Right renal cortex interstitium (tissue), 3 donors: ENCODE measurements at regions not wholly inside any gene's neighbourhood (a gene's known extent, or its start where the extent isn't known, plus 50 kb on each side); places are given as distances from the start of the nearest gene placed in this dataset.
A peak's percentile ranks its signal among the peaks of the same experiment; 100 is the strongest.
"Not testable (repeated sequence)": the region's sequence is repeated elsewhere in the genome, so short reads cannot be mapped to it uniquely, and the experiment has no call there.

Experiments used
- DNase-seq, 3 donors: peaks; one replicate each; pipeline ENCODE4 v3.0.0-alpha.2; 2013; ENCODE audit warnings: low read depth in 3 of 3, low spot score in 2 of 3

DNA sequence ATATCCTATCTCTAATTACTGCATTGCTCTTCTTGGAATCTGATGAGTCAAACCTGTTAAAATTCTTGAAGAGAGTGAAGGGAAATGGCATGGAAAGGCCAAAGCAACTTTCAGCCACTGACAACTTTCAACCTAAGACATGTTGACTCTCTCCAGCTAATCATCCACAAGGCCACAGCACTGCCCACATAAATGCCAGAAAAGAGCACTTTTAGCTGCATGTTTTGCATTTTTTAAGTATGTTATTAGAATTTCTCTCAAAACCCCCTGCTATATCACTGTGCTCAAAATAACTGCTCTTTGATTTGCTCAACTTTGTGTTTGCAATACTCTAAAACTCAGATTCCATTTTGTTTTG lies 352.5 kb downstream of the ADGRL2 start:
- DNase-seq = no peak

DNA sequence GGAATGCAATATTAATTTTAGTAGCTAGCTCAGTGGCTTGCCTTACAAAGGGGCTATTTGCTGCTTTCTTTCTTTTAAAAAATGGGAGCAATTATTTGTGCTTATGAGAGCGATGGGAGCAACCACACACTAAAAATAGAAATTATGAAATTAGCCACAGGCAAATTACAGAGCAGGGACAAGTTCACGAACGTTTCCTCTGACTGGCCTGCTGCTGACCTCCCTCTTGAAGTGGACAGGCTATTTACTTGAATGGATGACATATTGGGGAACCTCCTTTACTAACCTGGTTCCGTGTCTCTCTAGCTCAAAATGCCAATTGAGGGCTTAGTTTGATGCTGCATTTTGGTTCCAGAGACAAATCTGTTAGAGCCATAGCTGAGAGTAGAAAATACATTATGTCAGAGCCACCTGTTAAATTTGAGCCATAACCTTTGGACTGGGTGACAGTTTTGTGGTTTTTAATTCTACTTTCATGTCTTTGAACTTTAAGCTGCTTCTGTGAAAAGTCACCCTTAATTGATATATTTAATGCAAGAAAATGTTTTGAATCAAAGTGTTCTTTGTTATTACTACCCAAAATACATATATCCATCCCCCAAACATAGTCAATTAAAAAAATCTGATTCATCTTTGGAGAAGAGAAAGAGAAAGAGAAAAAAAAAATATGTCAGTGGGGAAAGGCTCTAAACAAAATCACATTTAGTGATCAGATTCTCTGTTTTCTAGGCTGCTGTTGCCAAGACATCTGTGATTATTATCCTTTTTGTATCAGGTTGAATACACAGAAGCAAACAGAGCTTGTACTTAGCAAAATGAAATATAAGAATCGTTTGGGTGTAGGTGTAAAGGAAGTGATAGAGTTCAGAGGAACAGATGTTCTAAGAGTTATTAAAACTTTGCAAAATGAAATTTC lies 351.9 kb downstream of the ADGRL2 start:
- no peak for DNase-seq

DNA sequence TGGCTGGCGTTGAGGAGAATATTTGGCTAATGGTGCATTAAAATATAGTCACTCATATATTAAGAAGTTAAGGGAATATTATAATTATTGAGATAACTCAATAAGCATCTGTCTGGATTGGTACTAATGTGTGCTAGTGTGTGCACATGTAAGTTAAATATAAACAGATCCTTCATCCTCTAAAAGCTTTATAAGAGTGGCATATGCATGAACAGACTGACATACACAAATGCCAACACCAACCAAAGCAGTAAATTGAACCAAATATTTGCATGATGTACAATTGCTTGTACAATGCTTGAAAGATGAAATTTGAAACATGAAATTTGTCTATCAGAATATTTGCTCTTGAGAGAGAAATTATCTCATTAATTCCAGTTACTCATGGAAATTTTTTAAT lies 344.9 kb downstream of the ADGRL2 start:
- no peak for DNase-seq

DNA sequence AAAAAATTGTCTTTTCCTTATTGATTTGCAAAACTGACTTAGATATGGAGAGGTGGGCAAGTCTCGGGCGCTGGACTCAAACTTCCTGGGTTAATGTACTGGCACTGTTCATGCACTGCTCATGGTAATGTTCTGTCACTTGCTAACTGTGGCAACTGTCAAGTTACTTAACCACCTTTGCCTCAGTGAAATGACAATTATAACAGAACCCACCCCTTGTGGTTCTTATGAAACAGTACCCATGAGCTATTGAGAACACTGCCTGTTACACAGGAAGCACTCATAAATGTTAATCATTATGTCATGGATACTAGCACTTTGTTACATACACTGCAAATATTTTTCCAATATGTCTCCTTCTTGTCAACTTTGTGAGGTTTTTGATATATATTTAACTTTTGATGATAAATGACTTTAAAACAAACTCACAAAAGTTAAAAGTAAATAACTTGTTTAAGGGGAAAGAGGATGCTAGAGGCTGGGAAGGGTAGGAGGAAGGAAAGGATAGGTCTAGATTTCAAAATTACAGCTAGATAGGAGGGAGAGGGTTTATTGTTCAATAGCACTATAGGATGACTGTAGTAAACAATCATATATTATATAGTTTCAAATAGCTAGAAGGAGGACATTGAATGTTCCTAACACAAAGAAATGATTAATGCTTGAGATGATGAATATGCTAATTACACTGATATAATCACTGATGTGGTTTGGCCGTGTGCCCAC lies 342.5 kb downstream of the ADGRL2 start:
- DNase-seq = no peak

DNA sequence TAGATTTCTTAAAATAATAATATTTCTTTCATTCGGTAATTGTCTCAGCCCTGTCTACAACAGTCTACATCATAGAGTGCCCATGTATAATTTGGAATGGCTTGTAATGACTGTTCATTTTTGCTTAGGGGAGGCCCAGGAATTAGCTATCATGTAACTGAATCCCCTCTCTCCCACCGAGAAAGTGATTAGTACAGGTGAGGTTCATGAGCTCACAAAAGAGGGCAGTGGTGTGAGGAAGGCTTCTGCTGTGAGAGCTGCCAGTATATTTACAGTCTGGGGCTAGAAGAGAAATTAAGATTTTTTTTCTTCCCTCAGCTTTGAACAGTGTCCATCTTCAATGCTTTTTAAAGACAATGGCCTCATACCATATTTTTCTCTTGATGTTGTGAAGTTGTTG lies 340.7 kb downstream of the ADGRL2 start:
- no peak for DNase-seq

DNA sequence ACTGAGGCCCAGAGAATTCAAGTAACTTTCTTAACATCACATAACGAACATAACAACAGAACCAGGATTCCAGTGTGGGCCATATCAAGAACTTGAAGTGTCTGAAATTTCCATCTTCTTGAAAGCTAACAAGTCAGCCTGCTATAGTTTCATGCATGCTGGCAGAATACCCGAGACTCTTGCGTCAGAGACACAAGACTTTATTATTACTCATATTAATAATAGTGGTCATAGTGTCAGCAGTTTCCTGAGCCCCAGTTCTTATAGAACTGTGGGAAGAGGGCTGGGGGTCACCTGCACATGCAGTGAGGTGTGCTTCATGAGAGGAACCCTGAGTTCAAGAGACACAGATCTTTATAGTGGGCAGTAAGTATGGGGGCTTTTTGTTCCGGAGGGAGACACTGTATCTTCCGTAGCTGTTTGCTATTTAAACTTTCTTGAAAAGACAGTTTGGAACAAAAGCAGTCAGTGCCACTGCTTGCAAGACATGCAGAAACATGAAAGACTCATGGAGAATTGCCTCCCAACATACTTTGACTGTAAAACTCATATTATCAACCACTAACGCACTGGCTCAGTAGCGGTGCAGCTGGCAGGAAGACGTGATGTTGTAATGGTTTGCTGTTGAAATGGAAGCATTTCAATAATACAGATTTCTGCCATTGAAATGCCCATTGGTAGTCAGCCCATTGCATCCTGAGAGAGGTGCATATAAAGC lies 339.2 kb downstream of the ADGRL2 start:
- DNase-seq = no peak

DNA sequence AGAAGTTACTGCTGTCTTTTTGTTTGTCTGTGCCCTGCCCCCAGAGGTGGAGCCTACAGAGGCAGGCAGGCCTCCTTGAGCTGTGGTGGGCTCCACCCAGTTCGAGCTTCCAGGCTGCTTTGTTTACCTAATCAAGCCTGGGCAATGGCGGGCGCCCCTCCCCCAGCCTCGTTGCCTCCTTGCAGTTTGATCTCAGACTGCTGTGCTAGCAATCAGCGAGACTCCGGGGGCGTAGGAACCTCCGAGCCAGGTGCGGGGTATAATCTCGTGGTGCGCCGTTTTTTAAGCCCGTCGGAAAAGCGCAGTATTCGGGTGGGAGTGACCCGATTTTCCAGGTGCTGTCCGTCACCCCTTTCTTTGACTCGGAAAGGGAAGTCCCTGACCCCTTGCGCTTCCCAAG lies 335.6 kb downstream of the ADGRL2 start:
- not testable (repeated sequence) for DNase-seq

DNA sequence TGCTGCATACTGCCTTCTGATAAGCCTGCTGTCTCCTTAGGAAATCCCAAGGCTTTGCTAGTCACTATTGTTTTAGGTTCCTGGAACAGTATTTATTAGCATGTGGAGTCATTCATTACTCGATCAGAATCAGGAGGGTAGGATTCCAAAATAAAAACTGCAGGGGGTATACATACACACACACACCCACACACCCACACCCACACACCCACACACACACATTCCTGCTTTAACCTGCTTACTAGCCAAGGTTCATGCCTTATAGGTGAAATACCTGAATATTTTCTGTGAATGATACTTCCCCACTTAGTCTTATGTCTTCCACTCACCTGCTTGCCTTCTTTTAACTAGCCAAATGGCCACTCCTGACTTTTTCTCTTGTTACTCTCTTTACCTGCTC lies 325.1 kb downstream of the ADGRL2 start:
- DNase-seq = no peak

DNA sequence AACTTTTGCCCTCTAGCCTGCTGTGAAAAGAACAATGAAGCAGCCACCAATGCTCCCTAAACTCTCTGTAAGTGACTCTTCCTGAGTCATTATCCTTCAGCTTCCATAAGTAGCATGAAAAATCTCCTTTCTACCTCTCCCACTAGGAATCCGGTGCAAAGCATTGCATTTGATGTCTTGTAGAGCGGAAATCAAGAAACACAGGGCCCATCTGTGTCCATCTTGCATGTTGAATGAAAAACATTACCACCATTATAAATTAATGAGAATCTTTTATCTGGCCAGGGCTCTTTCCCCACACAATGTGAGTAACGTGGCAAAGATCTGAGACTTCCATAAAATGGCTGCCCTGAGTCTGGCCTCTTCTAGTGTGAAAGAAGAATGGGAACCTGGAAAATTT lies 324.4 kb downstream of the ADGRL2 start:
- no peak for DNase-seq

DNA sequence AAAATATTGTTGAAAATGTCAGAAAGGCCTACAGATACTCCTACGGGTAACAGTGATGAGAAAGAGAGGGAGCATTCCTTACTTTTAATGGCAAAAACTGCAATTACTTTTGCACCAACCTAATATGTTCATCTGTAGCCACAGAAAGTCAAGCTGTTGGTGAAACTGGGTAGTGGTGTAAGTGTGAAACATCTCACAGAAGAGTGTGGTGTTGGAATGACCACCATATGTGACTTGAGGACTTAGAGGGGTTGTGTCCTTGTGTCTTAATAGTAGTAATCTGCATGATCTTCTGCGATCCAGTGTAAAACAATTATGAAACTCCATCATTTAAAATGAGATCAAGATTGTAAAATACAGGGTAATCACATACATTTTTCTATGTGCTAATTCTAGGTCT lies 320.7 kb downstream of the ADGRL2 start:
- no peak for DNase-seq

DNA sequence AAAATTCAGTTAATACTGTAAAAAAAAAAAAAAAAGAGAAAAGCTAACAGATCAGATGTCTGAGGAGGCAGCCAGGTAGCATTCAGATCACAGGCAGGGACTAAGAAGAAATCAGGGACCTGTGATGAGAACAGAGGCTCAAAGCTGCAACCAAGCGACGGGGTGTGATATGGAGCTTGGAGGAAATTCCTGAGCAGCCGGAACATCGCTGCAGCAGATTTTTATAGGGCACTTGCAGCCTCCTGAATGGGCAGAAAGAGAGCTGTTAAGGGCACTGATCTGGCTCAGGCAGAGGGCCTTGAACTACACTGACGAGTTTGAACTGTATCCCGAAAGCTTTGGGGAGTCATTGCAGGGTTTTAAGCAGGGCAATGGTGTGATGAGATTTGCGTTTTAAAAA lies 315.4 kb downstream of the ADGRL2 start:
- DNase-seq = no peak

DNA sequence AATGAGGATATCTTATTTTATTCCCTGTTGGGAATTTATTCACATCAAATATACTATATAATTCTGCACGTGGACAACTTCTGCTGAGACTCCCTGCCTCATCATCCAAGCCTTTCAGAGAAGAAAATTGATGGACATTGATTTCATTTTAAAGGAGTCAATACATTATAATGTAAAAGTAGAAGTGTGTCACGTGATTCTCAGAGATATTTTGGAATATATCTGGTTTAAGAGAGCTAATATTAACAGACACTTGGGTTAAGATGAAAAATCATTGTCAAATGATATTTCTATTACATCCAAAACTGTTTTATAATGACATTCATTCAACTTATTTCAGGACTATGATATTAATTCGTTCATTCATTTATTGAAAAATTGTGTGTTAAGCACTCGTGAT lies 314.2 kb downstream of the ADGRL2 start:
- DNase-seq = no peak

DNA sequence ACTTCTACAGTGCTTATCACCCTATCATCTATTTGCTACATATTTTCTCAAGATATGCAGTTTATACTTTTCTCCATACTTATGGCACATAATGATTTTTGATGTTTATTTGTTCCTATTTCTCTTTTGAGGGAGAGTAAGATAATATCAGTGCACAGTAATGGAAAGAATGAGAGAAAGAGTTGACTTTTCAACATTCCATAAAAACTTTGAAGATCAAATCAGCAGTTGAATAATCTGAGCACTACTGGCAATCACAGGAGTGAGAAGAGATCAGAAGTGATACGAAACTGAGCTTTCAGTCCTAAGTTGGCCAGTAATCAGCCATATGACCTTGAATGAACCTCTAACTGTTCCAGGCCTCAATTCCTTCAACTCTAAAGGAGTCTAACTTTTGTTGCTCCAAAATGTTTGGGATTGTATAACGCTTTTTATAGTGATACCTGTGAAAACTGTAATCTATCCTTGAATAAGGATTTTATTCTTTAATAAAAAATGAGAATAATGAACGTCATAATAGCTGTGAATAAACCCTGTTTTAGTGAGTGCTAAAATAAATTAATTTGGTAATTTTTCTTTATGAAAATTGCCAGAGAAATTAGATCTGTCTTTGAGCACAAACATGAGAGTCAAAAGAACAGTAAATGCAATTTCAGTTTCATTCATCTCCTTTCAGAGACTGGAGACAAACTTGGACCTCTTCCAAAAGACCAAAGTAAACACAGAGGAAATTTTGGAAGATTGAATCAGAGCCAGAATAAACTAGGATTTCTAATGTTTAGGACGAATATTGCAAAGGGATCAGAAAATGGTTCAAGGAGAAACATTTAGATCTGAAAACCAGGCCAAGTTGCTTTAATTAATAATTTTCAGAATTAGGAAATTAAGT lies 309.9 kb downstream of the ADGRL2 start:
- DNase-seq = peak in 2 of 3 donors; percentile 4 to 8

DNA sequence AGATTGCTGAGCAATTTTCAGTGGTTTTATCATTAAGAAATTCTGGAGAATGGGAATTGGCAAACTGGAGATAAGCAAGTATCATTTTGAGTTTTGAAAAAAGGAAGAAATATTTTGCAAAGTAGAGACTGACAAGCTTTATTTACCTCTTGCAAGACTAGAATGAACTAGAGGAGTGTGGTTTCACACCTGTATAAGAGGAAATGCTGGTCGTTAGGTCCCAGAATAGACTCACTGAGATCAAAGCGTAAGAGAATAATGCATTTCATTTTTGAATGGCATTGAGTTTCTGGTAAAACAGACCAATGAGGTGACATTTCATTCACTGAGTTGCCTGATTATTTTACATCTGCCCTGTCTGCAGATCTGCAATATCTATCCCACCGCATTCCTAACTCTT lies 308.1 kb downstream of the ADGRL2 start:
- DNase-seq = no peak

DNA sequence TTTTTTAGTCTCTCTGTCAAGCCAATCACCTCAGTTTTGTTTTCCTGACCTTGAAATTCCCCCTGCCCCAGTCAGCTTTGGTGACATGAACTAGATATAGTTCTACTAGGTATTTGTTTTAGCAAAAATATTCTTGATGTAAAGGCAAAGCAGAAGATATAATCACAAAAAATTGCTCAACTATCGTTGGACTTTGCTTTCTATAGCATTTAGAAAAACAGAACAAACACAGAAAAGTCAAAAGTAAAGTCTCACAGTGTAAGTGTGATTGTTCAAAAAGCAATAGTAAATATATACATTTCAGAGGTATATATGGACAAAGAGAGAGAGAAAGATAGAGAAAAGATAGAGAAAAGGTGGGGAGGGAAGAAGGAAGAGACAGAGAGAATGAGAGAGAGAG lies 305.9 kb downstream of the ADGRL2 start:
- no peak for DNase-seq

DNA sequence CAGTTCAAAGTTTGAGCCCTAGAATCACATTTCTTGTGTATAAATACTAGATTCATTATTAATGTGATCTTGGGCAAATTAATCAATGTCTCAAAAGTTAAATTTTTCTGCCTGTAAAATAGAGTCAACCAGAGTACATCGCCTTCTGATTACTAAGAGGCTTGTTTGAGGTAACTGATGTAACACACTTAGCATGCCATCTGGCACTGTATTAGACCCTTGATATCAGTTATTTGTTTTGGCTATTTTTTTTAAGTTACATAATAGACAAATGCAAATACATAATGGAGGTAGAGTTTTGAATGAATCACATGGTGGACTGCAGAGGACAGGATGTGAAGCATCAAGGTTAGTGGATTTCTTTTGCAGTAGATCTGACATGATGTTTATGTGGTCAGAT lies 298.4 kb downstream of the ADGRL2 start:
- DNase-seq = no peak

DNA sequence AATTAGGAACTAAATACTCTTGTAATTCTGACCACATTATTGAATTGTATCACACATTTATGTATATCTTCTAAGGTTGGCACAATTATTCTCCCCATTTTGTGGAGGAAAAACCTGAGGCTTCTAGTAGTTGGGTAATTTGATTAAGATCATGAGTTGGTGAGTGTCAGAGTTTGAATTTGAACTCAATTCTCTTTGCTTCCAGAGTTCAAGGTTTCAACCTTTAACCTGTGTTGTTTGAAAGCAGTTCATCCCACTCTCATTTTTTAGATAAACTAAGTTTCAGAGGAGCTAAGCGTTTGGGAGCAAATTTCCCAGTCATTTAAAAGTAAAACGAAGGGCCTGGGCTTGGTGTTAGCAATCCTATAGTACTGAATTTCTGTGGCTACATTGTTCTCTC lies 293.4 kb downstream of the ADGRL2 start:
- no peak for DNase-seq

DNA sequence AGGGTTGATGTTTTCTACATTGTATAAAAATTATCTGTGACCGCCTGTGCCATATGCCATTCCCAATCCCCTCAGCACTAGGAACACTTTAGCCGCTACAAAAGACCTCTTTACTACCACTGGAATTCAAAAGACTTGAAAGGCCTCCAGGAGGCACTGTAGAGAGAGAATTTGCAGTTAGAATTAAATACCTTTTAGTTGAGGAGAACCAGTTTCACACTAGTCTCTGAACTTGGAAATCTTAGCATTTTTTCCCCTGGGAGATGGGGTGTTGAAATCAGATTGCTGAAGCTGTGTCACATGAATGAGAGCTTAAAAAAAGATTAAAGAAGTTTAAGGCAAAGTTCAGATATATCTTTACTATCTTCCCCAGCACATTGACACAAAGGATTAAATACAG lies 291.0 kb downstream of the ADGRL2 start:
- no peak for DNase-seq

DNA sequence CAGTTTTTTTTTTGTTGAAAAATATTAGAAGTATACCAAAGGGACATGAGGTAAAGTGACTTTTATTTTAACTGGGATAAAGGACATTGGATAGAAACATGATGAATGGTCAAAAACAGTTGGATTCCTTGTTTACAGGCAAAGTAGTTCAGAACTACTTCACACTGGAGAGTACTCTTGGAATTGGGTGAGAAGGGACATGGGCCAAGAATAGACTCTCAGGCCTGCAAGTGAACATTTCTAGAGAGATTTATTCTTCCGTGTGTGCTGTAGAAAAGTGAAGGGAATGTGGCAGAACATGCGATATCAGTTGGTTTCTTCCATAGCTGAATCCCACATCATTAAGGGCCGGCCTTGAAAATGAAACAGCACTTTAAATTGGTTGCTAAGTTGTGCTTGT lies 290.5 kb downstream of the ADGRL2 start:
- no peak for DNase-seq

DNA sequence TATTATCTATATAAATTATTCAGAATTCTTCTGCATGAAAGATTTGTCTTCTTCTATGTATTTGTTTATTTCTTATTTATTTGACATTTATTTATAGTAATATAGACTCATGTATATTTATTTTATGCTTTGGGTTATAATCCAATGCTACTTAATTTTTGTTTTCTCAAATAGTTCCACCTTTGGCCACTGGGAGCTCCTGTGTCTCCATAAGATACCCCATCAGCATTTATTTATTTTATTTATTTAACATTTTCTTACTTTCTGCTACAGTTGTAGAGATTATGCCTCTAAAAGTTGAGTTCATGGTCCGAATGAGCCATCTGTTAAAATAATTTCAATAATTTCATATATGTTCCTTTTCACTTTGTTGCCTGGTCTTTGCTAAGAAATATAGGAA lies 289.4 kb downstream of the ADGRL2 start:
- no peak for DNase-seq

DNA sequence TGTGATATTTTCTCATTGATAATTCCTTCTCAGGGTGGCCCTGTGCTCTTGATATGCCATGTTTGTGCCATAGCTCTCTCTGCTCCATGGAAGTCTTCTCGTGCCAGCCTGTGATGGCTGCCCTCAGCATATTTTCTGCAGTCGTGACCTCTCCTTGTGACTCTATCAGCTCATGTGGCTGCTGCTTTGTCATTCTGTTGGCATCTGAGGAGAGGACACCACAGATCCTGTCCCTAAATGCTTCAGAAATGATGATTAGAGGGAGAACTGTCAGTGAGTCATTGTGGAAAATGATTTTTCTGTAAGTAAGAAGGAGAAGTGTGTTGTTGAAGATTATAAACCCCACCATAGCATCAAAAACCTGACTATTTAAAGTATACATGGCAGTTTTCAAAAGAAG lies 286.0 kb downstream of the ADGRL2 start:
- no peak for DNase-seq
